CD8-positive, alpha-beta memory T cell (primary cell): ENCODE measurements at regions not wholly inside any gene's neighbourhood (a gene's known extent, or its start where the extent isn't known, plus 50 kb on each side); places are given as distances from the start of the nearest gene placed in this dataset.

ENCODE experiments used
- CTCF ChIA-PET: fragments of 350-600 bp; sonication (Branson Sonifier 250); formaldehyde crosslinking; loops from one replicate; lab custom pipeline; 2021; ENCODE audit warnings: antibody characterized with exemption; lab: Charles Lee
- POLR2A ChIA-PET: fragments of 350-600 bp; sonication (Branson Sonifier 250); formaldehyde crosslinking; loops from one replicate; lab custom pipeline; 2021; ENCODE audit warnings: antibody characterized with exemption; lab: Charles Lee
- DNase-seq, 5 donors: peaks; one replicate each; pipeline versions ENCODE4 v3.0.0 to v3.0.0-alpha.2; 2020 to 2022; ENCODE audit warnings: mixed read lengths in 1 of 5
- H3K27ac ChIP-seq: one replicate; pipeline ENCODE4 v1.7.0; 2013; ENCODE audit warnings: low read depth, mild to moderate bottlenecking, low read length, moderate library complexity
- H3K27me3 ChIP-seq: 2 replicates; pipeline ENCODE4 v1.7.0; 2013; ENCODE audit warnings: low read length, mild to moderate bottlenecking; ENCODE audit not compliant: insufficient read depth, poor library complexity, severe bottlenecking
- H3K36me3 ChIP-seq: 2 replicates; pipeline ENCODE4 v1.7.0; 2013; ENCODE audit warnings: mild to moderate bottlenecking, low read length, moderate library complexity; ENCODE audit not compliant: insufficient read depth
- H3K4me1 ChIP-seq: 2 replicates; pipeline ENCODE4 v1.7.0; 2013; ENCODE audit warnings: mild to moderate bottlenecking, low read length, moderate library complexity; ENCODE audit not compliant: insufficient read depth
- H3K4me3 ChIP-seq: 2 replicates; pipeline ENCODE4 v1.7.0; 2013; ENCODE audit warnings: mild to moderate bottlenecking, low read length
- H3K9me3 ChIP-seq: 2 replicates; pipeline ENCODE4 v1.7.0; 2013; ENCODE audit warnings: mild to moderate bottlenecking, low read length
- H3K27ac Mint-ChIP-seq, 8 donors: one replicate each; pipeline ENCODE4 v1.8.0; 2020 to 2021; ENCODE audit warnings: mixed read lengths in 8 of 8, mild to moderate bottlenecking in 6 of 8, inconsistent platforms in 3 of 8, moderate library complexity in 3 of 8
- H3K27me3 Mint-ChIP-seq, 2 donors: one replicate each; pipeline ENCODE4 v1.8.0; 2020 to 2021; ENCODE audit warnings: mixed read lengths in 2 of 2, mild to moderate bottlenecking in 1 of 2, moderate library complexity in 1 of 2
- H3K36me3 Mint-ChIP-seq, 3 donors: one replicate each; pipeline ENCODE4 v1.8.0; 2020 to 2021; ENCODE audit warnings: mixed read lengths in 3 of 3, inconsistent platforms in 1 of 3, mild to moderate bottlenecking in 1 of 3
- H3K4me1 Mint-ChIP-seq, 3 donors: one replicate each; pipeline ENCODE4 v1.8.0; 2020 to 2021; ENCODE audit warnings: mixed read lengths in 3 of 3, inconsistent platforms in 1 of 3, mild to moderate bottlenecking in 1 of 3
- H3K4me3 Mint-ChIP-seq, 7 donors: one replicate each; pipeline ENCODE4 v1.8.0; 2020 to 2021; ENCODE audit warnings: mixed read lengths in 7 of 7, mild to moderate bottlenecking in 6 of 7, moderate library complexity in 4 of 7, inconsistent platforms in 2 of 7
- H3K9me3 Mint-ChIP-seq, 5 donors: one replicate each; pipeline ENCODE4 v1.8.0; 2020 to 2022; ENCODE audit warnings: mixed read lengths in 5 of 5, mild to moderate bottlenecking in 3 of 5, moderate library complexity in 2 of 5, inconsistent platforms in 1 of 5

GRCh38 chr20:6613280-6613861 is 154.1 kb upstream of the BMP2 start:
- Mint-ChIP-seq H3K9me3 (peaks cover 5 to 26% (median 8%) of the 10 kb centered on the region in 5 donors), H3K4me1 (no peaks in the 10 kb centered on the region), H3K4me3 (no peak overlapping the region), H3K36me3 (peaks cover 0 to 3% (median 0%) of the 10 kb centered on the region in 3 donors), H3K27ac (no peak overlapping the region), H3K27me3 (no peaks in the 10 kb centered on the region)
- Histone ChIP-seq H3K4me1 (no peaks in the 10 kb centered on the region), H3K27me3 (no peaks in the 10 kb centered on the region), H3K9me3 (no peaks in the 10 kb centered on the region), H3K27ac (no peak overlapping the region), H3K4me3 (no peak overlapping the region), H3K36me3 (no peaks in the 10 kb centered on the region)
- DNase-seq, result no peak
- ChIA-PET CTCF (no interaction called here), POLR2A (no interaction called here)

DNA sequence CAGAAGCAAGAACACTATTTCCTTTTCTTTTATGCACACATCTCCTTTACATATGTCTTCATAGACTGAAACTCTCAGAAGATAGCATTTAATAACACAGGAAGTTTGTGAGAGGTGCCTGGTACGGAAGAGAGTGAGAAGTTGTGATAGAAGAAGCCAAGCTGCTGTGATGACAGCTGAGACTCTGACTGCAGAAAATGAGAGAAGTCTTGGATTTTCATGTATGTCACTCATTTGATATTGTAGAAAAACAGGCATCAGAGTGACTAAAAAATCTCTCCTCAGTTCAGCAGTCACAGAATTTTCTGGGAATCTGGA is 154.9 kb upstream of the BMP2 start:
- H3K27ac Mint-ChIP-seq, result no peak overlapping the region
- H3K27me3 ChIP-seq, result no peaks in the 10 kb centered on the region
- no peak overlapping the region for H3K4me3 Mint-ChIP-seq
- no peak for DNase-seq
- no peaks in the 10 kb centered on the region for H3K36me3 ChIP-seq
- H3K4me1 ChIP-seq, result no peaks in the 10 kb centered on the region
- H3K9me3 Mint-ChIP-seq, result peaks cover 2 to 19% (median 8%) of the 10 kb centered on the region in 5 donors
- H3K4me1 Mint-ChIP-seq, result no peaks in the 10 kb centered on the region
- H3K27ac ChIP-seq, result no peak overlapping the region
- H3K4me3 ChIP-seq, result no peak overlapping the region
- POLR2A ChIA-PET, result no interaction called here
- no peaks in the 10 kb centered on the region for H3K9me3 ChIP-seq
- CTCF ChIA-PET, result no interaction called here
- H3K27me3 Mint-ChIP-seq, result no peaks in the 10 kb centered on the region
- peaks cover 0 to 3% (median 0%) of the 10 kb centered on the region in 3 donors for H3K36me3 Mint-ChIP-seq

GRCh38 chr20:6611911-6612605 is 155.4 kb upstream of the BMP2 start:
- no peak for DNase-seq
- no peak overlapping the region for H3K27ac Mint-ChIP-seq
- H3K36me3 Mint-ChIP-seq, result peaks cover 0 to 3% (median 0%) of the 10 kb centered on the region in 3 donors
- H3K4me3 Mint-ChIP-seq, result no peak overlapping the region
- H3K36me3 ChIP-seq, result no peaks in the 10 kb centered on the region
- no peaks in the 10 kb centered on the region for H3K9me3 ChIP-seq
- no peaks in the 10 kb centered on the region for H3K4me1 ChIP-seq
- no peaks in the 10 kb centered on the region for H3K27me3 ChIP-seq
- ChIA-PET POLR2A (no interaction called here), CTCF (no interaction called here)
- H3K27ac ChIP-seq, result no peak overlapping the region
- H3K9me3 Mint-ChIP-seq, result peaks cover 2 to 16% (median 8%) of the 10 kb centered on the region in 5 donors
- H3K4me3 ChIP-seq, result no peak overlapping the region
- H3K27me3 Mint-ChIP-seq, result no peaks in the 10 kb centered on the region
- no peaks in the 10 kb centered on the region for H3K4me1 Mint-ChIP-seq

- peaks cover 0 to 14% (median 2%) of the 10 kb centered on the region in 5 donors for H3K9me3 Mint-ChIP-seq
- Histone ChIP-seq H3K4me1 (no peaks in the 10 kb centered on the region), H3K27me3 (no peaks in the 10 kb centered on the region), H3K4me3 (no peak overlapping the region), H3K36me3 (no peaks in the 10 kb centered on the region), H3K27ac (no peak overlapping the region), H3K9me3 (no peaks in the 10 kb centered on the region)
- H3K4me1 Mint-ChIP-seq, result no peaks in the 10 kb centered on the region
- ChIA-PET CTCF (no interaction called here), POLR2A (no interaction called here)
- H3K27ac Mint-ChIP-seq, result no peak overlapping the region
- DNase-seq, result no peak
- H3K4me3 Mint-ChIP-seq, result no peak overlapping the region
- H3K27me3 Mint-ChIP-seq, result no peaks in the 10 kb centered on the region
- H3K36me3 Mint-ChIP-seq, result no peaks in the 10 kb centered on the region
Measured at GRCh38 chr20:6606651-6607050, 160.8 kb upstream of the BMP2 start.

- CTCF ChIA-PET, result no interaction called here
- no peak overlapping the region for H3K27ac Mint-ChIP-seq
- Histone ChIP-seq H3K4me3 (no peak overlapping the region), H3K4me1 (no peaks in the 10 kb centered on the region), H3K27me3 (no peaks in the 10 kb centered on the region), H3K36me3 (no peaks in the 10 kb centered on the region), H3K27ac (no peak overlapping the region), H3K9me3 (no peaks in the 10 kb centered on the region)
- no peaks in the 10 kb centered on the region for H3K4me1 Mint-ChIP-seq
- H3K27me3 Mint-ChIP-seq, result no peaks in the 10 kb centered on the region
- H3K9me3 Mint-ChIP-seq, result peaks cover 0 to 16% (median 2%) of the 10 kb centered on the region in 5 donors
- H3K36me3 Mint-ChIP-seq, result no peaks in the 10 kb centered on the region
- H3K4me3 Mint-ChIP-seq, result no peak overlapping the region
- DNase-seq, result no peak
- POLR2A ChIA-PET, result no interaction called here
Measured at GRCh38 chr20:6605055-6605935, 162.2 kb upstream of the BMP2 start.

DNA sequence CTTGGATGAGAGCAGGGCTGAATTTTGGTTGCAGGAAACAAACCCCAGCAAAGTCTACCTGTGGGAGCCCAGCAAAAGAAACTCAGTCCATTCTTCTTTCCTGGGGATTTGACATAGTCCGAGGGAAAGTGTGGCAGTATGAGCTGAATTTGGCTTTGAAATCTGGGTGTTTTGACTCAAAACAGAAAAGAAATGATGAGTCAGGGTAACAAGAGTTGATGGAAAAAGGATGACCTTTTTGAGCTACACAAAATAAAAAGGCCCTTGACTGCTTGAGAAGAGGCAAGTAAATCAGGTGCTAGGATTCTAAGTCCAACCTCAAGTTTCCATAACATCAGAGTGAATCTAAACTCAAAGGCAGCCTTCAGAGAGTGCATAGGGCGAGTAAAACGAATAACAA is 163.3 kb upstream of the BMP2 start:
- no peaks in the 10 kb centered on the region for H3K4me1 Mint-ChIP-seq
- Histone ChIP-seq H3K27ac (no peak overlapping the region), H3K4me1 (no peaks in the 10 kb centered on the region), H3K4me3 (no peak overlapping the region), H3K9me3 (no peaks in the 10 kb centered on the region), H3K36me3 (no peaks in the 10 kb centered on the region), H3K27me3 (no peaks in the 10 kb centered on the region)
- CTCF ChIA-PET, result no interaction called here
- POLR2A ChIA-PET, result no interaction called here
- DNase-seq, result no peak
- no peak overlapping the region for H3K4me3 Mint-ChIP-seq
- H3K27ac Mint-ChIP-seq, result no peak overlapping the region
- H3K9me3 Mint-ChIP-seq, result peaks cover 0 to 10% (median 7%) of the 10 kb centered on the region in 5 donors
- no peaks in the 10 kb centered on the region for H3K27me3 Mint-ChIP-seq
- H3K36me3 Mint-ChIP-seq, result no peaks in the 10 kb centered on the region

DNA sequence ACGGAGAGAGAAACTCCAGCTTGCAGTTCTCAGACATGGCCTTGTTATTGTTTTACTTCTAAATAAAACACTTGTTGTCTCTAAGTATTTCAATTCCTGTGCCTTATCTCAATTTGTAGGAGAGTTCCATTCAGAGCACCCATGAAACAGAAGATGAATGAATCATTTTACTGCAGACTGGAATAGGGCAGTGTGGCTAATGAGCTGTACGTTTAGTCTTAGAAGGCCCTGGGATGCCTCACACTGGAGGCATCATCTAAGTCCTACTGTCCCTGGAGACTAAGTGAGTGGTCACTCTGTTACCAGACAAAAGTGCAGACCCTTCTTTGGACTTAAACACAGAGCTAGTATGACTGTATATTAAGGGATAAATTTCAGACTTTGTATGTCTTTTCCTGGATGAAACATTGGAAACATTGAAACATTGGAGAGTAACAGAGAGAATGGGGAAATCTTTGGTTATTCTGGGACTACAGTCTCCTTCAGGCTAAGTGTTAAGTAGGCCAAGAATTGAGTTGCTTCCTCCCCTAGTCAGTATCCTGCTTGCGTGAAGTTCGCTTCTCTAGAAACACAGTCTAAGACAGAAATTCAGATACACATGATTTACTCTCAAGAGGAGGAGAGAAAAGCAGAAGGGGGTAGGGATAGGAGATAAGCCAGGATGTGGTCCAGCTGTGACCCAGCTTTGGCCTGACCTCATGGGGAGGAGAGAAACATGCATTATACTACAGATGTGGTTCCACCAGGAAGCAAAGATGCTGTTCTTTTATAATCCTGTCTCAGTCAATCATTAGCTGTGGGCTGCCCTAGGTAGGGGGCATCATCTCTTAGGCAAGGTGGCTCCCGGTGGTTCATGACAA is 167.4 kb upstream of the BMP2 start:
- peaks cover 2 to 14% (median 9%) of the 10 kb centered on the region in 5 donors for H3K9me3 Mint-ChIP-seq
- Histone ChIP-seq H3K9me3 (no peaks in the 10 kb centered on the region), H3K27ac (no peak overlapping the region), H3K27me3 (no peaks in the 10 kb centered on the region), H3K36me3 (no peaks in the 10 kb centered on the region), H3K4me3 (no peak overlapping the region), H3K4me1 (no peaks in the 10 kb centered on the region)
- CTCF ChIA-PET, result no interaction called here
- H3K36me3 Mint-ChIP-seq, result no peaks in the 10 kb centered on the region
- no peak for DNase-seq
- no peak overlapping the region for H3K4me3 Mint-ChIP-seq
- H3K27ac Mint-ChIP-seq, result no peak overlapping the region
- POLR2A ChIA-PET, result no interaction called here
- H3K4me1 Mint-ChIP-seq, result no peaks in the 10 kb centered on the region
- no peaks in the 10 kb centered on the region for H3K27me3 Mint-ChIP-seq
